ENCODE measurements at regions not wholly inside any gene's neighbourhood (a gene's known extent, or its start where the extent isn't known, plus 50 kb on each side); places are given as distances from the start of the nearest gene placed in this dataset.
"Not testable (repeated sequence)": the region's sequence is repeated elsewhere in the genome, so short reads cannot be mapped to it uniquely, and the experiment has no call there.

DNA sequence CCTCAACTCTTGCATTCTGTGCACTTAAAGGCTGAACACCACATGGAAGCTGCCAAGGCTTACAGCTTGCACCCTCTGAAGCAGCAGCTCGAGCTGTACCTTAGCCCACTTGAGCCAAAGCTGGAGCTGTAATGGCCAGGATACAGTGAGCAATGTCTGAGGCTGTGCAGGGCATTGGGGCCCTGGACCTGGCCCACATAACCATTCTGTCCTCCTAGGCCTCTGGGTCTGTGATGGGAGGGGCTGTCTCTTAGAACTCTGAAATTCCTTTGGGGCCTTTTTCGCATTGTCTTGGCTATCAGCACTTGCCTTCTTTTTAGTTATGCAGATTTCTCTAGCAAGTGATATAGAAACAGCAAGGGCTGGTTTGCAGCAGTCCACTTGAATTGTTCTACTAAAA lies 303.8 kb upstream of the CLEC14A start:
- Mint-ChIP-seq H3K27me3 (no peaks in the 10 kb centered on the region), H3K4me1 (ENCODE audit: low read depth) (no peaks in the 10 kb centered on the region), H3K4me3 (no peak overlapping the region), H3K36me3 (ENCODE audit: low read depth) (no peaks in the 10 kb centered on the region), H3K9me3 (peaks cover 14% of the 10 kb centered on the region), H3K27ac (no peak overlapping the region)
- no peak overlapping the region for H3K4me3 ChIP-seq (ENCODE audit: low read length)
- H3K27ac ChIP-seq (ENCODE audit: low read depth in 1 of 2, low read length in 2 of 2): no peak overlapping the region
- H3K4me1 ChIP-seq (ENCODE audit: insufficient read depth, low read length): no peaks in the 10 kb centered on the region
- H3K9me3 ChIP-seq (ENCODE audit: control insufficient read depth in 1 of 2, insufficient read depth in 1 of 2, low read length in 2 of 2): peaks cover 14 to 23% of the 10 kb centered on the region in 2 experiments
- DNase-seq (no peak), ATAC-seq (ENCODE audit: poor library complexity) (no peak)
- ChIA-PET CTCF (no interaction called here), POLR2A (no interaction called here)
- intact Hi-C loops (cut with DNase I, micrococcal nuclease): no loop called here
- no peak for TF ChIP-seq CTCF (IDR thresholded peaks at IDR 0.05)
- no peaks in the 10 kb centered on the region for H3K36me3 ChIP-seq (ENCODE audit: insufficient read depth, low read length)
- H3K27me3 ChIP-seq (ENCODE audit: control insufficient read depth in 1 of 2, insufficient read depth in 2 of 2, low read length in 2 of 2): no peaks in the 10 kb centered on the region

DNA sequence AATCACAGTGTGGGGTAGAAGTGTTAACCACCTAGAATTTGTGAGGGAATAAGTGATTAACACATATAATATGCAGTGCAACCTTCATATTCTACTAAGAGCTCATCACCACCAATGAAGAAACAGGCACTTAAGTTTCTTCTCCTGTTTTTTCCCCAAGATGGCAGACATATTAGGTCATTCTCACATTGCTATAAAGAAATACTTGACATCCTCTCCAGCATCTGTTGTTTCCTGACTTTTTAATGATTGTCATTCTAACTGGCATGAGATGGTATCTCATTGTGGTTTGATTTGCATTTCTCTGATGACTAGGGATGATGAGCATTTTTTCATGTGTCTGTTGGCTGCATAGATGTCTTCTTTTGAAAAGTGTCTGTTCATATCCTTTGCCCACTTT lies 301.5 kb upstream of the CLEC14A start:
- POLR2A ChIA-PET: not testable (repeated sequence)

GRCh38 chr14:38556252-38556651 lies 300.4 kb upstream of the CLEC14A start:
- no peak overlapping the region for H3K4me3 Mint-ChIP-seq
- peaks cover 9% of the 10 kb centered on the region for H3K9me3 Mint-ChIP-seq
- CTCF ChIA-PET: no interaction called here
- DNase-seq (no peak), ATAC-seq (ENCODE audit: poor library complexity) (no peak)
- no peaks in the 10 kb centered on the region for H3K27me3 Mint-ChIP-seq
- H3K36me3 ChIP-seq (ENCODE audit: insufficient read depth, low read length): no peaks in the 10 kb centered on the region
- H3K4me1 ChIP-seq (ENCODE audit: insufficient read depth, low read length): no peaks in the 10 kb centered on the region
- POLR2A ChIA-PET: no interaction called here
- no peak overlapping the region for H3K27ac Mint-ChIP-seq
- no peaks in the 10 kb centered on the region for H3K36me3 Mint-ChIP-seq (ENCODE audit: low read depth)
- H3K4me3 ChIP-seq (ENCODE audit: low read length): no peak overlapping the region
- TF ChIP-seq CTCF (IDR thresholded peaks at IDR 0.05): no peak
- intact Hi-C loops (cut with DNase I, micrococcal nuclease): no loop called here
- no peak overlapping the region for H3K27ac ChIP-seq (ENCODE audit: low read depth in 1 of 2, low read length in 2 of 2)
- no peaks in the 10 kb centered on the region for H3K27me3 ChIP-seq (ENCODE audit: control insufficient read depth in 1 of 2, insufficient read depth in 2 of 2, low read length in 2 of 2)
- peaks cover 8 to 13% of the 10 kb centered on the region in 2 experiments for H3K9me3 ChIP-seq (ENCODE audit: control insufficient read depth in 1 of 2, insufficient read depth in 1 of 2, low read length in 2 of 2)
- no peaks in the 10 kb centered on the region for H3K4me1 Mint-ChIP-seq (ENCODE audit: low read depth)

More for the DNA sequence above, 301.5 kb upstream of the CLEC14A start:
- peaks cover 14 to 23% of the 10 kb centered on the region in 2 experiments for H3K9me3 ChIP-seq (ENCODE audit: control insufficient read depth in 1 of 2, insufficient read depth in 1 of 2, low read length in 2 of 2)
- H3K27ac Mint-ChIP-seq; H3K4me1 Mint-ChIP-seq (ENCODE audit: low read depth); H3K27me3 Mint-ChIP-seq; H3K36me3 ChIP-seq (ENCODE audit: insufficient read depth, low read length); ATAC-seq (ENCODE audit: poor library complexity); H3K27me3 ChIP-seq (ENCODE audit: control insufficient read depth in 1 of 2, insufficient read depth in 2 of 2, low read length in 2 of 2); H3K4me1 ChIP-seq (ENCODE audit: insufficient read depth, low read length); intact Hi-C loops (cut with DNase I, micrococcal nuclease); H3K4me3 ChIP-seq (ENCODE audit: low read length); H3K9me3 Mint-ChIP-seq; H3K36me3 Mint-ChIP-seq (ENCODE audit: low read depth); H3K4me3 Mint-ChIP-seq; DNase-seq; CTCF ChIA-PET; H3K27ac ChIP-seq (ENCODE audit: low read depth in 1 of 2, low read length in 2 of 2): not testable (repeated sequence)

GRCh38 chr14:38554026-38554425 lies 298.1 kb upstream of the CLEC14A start:
- H3K4me1 Mint-ChIP-seq (ENCODE audit: low read depth): no peaks in the 10 kb centered on the region
- intact Hi-C loops (cut with DNase I, micrococcal nuclease): no loop called here
- H3K27me3 ChIP-seq (ENCODE audit: control insufficient read depth in 1 of 2, insufficient read depth in 2 of 2, low read length in 2 of 2): no peaks in the 10 kb centered on the region
- no peak overlapping the region for H3K27ac ChIP-seq (ENCODE audit: low read depth in 1 of 2, low read length in 2 of 2)
- no peaks in the 10 kb centered on the region for H3K27me3 Mint-ChIP-seq
- POLR2A ChIA-PET: no interaction called here
- H3K4me3 Mint-ChIP-seq: no peak overlapping the region
- H3K9me3 Mint-ChIP-seq: peaks cover 4% of the 10 kb centered on the region
- CTCF ChIA-PET: no interaction called here
- no peak overlapping the region for H3K4me3 ChIP-seq (ENCODE audit: low read length)
- no peaks in the 10 kb centered on the region for H3K36me3 ChIP-seq (ENCODE audit: insufficient read depth, low read length)
- H3K27ac Mint-ChIP-seq: no peak overlapping the region
- peaks cover 0 to 4% of the 10 kb centered on the region in 2 experiments for H3K9me3 ChIP-seq (ENCODE audit: control insufficient read depth in 1 of 2, insufficient read depth in 1 of 2, low read length in 2 of 2)
- DNase-seq: no peak
- no peak for TF ChIP-seq CTCF (IDR thresholded peaks at IDR 0.05)
- no peak for ATAC-seq (ENCODE audit: poor library complexity)
- no peaks in the 10 kb centered on the region for H3K4me1 ChIP-seq (ENCODE audit: insufficient read depth, low read length)
- H3K36me3 Mint-ChIP-seq (ENCODE audit: low read depth): no peaks in the 10 kb centered on the region
